ENCODE measurements at regions not wholly inside any gene's neighbourhood (a gene's known extent, or its start where the extent isn't known, plus 50 kb on each side); places are given as distances from the start of the nearest gene placed in this dataset.

DNA sequence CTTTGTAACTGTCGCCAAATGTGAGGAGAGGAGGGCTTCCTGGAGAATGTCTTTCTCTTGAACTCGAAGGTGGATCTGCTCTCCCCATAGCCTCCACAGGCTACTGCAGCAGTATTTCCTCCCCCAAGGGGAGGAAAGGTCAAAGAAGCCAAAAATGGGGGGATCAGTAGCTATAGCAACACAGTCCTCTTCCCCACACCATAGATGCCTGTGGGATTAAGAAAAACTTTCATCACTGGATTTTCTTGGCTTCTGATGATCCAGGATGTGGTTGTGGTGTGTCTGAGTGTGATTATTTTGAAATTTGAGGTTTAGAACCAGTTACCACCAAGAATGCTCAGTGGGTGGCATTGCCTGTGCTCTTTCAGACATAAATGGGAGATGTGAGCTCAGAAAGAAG is 140.1 kb upstream of the SPACA1 start:
- DNase-seq (ENCODE audit: low spot score) = no peak

DNA sequence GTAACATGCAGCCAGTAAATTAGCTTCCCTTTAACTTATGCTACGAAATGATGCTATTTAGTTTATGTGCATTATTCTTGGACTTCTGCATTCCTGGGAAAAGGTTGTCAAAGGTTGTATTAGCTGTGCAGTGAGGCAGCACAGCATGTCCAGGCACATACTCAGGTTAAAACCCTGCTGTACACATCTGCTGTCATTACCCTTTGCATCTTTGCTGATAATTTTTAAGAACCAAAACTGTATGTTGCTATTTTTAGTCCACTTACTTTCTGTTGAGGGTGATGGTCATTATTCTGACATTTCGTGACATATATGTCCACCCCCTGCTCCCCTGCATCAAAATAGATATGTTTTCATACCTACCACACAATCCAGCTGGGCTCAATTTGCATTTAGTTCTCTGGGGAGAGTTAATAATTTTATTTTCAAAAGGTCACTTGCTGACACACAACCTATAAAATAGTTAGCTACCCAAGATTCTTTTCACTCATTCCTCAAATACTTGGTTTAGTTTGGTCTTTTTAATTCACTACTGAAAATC is 142.5 kb upstream of the SPACA1 start:
- no peak for DNase-seq (ENCODE audit: low spot score)

DNA sequence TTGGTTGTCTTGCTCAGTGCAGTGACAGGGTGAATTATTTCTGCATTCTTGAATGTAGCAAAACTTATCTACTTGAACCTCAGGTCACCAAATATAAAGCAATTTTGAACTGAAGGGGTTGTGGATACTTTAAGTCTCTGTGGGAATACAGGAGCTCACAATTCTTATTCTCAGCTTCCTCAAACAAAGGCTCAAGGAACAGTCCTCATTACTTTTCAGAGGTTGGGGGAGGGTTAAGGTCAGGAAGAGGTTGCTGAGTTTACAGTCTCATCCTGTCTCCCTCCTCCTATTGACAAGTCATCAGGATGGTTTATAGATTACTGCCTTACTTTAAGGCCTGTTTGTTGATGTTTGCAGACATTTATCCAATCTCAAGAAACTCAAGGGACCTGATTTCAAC is 143.6 kb upstream of the SPACA1 start:
- no peak for DNase-seq (ENCODE audit: low spot score)

DNA sequence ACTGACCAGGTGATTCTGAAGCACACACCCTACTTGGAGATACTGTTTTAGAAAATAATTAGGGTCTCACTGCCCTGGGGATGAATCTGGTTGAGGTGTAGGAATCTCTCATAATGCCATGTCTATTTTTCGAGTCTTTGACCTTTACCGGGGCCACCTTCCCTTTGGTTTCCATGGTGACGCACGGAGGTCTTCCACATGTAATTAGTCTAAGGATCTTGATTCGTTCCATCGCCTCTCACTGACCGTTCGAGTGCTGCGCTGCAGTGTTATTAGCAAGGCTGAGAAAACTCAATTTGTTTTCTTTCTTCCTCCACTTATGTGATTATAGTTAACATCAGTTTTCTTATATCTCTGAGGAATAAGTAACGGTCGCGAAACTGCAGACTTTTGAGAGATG is 144.3 kb upstream of the SPACA1 start:
- DNase-seq (ENCODE audit: low spot score) = no peak

DNA sequence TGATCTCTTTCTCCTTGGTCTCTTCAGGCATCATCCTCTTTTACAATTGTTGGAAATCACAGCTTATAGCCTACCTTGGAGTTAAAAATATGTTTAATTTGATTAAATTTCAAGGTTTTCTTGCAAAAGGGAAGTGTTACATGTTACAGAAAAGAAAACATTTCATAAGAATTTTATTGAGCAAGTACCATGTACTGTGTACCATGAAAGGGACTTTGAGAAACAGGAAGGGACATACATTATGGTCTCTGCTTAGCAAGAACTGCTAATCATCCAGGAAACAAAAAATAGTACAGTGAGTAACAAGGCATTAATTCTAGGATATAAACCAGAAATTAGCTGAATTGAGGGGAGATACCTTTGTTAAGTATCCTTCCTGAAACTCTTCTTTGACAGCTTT is 145.3 kb upstream of the SPACA1 start:
- no peak for DNase-seq (ENCODE audit: low spot score)

DNA sequence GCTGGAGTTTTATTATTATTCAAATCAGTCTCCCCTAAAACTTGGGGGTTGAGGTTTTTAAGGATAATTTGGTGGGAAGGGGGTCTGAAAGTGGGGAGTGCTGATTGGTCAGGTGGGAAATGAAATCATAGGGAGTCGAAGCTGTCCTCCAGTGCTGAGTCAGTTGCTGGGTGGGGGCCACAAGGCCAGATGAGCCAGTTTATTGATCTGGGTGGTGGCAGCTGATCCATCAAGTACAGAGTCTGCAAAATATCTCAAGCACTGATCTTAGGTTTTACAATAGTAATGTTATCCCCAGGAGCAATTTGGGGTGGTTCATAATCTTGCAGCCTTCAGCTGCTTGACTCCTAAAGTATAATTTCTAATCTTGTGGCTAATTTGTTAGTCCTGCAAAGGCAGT is 146.0 kb upstream of the SPACA1 start:
- no peak for DNase-seq (ENCODE audit: low spot score)

DNA sequence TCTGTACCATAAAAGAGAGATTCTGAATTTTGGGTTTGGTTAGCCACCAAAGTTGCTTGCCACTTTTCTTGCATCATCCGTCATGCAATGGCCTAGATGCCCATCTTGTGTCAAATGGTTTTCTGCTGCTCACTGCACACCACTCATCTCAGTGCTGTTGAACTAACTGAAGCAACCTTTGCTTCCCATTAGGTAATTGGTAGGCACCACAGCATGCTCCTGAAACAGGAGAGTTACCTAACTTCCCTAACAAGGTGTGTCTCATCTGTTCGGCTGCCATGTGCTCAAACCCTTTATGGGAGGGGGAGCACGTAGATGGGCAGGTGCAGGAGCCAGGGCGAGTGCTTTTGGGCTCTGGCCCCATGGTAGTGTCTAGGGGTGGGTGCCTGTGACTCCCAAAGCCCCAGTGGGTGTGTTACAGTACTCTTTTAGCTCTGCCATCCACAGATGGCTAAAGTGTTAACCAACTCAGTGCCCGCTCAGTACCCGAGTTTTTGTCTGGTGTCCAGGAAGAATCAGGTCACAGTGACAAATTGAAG is 147.4 kb upstream of the SPACA1 start:
- DNase-seq (ENCODE audit: low spot score) = no peak

DNA sequence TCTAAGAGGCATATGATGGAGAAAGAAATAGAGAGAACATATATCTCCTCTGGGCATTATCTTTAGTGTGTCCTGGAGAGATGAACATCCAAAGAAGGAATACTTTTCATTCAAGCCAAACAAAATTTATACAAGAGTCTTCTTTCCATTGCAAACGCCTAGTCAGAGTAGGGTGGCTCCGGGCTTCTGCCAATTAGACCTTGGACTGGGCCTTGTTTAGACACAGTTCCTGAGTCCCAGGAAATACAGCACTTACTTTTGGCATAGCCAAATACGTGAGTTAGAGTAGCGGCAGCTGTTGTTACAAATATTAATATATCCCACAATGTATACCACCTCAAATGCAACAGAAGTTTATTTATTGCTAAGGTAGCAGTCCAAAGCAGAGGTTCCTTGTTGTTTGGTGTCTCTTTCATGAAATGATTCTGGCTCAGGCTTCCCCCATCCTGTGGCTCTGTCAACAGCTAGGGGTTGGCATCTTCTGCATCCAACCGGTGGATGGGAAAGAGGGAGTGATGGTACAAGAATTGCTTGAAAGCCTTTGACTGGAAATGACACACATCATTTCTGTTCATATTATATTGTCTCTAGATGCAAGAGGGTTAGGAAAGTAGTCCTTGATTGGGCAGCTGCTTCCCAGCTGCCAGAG is 148.0 kb upstream of the SPACA1 start:
- DNase-seq (ENCODE audit: low spot score) = no peak

DNA sequence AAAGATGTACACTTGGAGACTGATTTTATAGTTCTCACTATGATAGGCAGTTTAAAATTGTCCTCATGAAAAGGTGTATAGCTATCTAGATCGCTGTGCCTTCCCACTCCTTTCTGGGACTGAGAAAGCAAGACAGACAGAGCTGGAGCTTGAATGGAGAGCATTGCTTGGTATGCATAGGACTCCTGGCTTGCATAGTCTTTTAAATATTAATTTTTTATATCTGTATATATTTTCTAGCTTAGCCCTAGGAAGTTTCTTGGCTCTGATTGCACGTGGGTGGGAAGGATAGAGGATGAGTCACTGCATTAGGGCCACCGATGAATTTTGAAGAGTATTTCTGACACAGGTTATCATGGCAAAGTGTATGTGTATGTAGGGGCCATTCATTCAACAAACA is 150.0 kb upstream of the SPACA1 start:
- DNase-seq (ENCODE audit: low spot score) = no peak

DNA sequence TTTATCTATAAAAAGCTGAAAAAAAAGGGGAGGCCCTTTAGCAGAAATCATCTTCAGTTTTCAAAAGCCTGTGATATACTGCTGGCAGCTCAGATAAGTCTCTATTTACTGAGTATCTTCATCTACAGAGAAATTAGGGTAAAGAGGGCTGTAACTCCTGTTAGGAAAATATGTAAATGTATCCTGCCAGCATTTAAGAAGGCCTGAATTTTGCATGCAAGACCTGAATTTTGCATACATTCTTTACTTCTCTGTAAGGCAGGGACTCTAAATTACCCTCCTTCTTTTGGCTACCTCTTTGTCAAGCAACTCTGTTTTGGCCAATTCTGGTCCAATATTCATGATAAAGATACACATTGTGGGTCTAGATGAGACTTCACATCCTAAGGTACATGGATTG is 150.6 kb upstream of the SPACA1 start:
- DNase-seq (ENCODE audit: low spot score) = no peak

DNA sequence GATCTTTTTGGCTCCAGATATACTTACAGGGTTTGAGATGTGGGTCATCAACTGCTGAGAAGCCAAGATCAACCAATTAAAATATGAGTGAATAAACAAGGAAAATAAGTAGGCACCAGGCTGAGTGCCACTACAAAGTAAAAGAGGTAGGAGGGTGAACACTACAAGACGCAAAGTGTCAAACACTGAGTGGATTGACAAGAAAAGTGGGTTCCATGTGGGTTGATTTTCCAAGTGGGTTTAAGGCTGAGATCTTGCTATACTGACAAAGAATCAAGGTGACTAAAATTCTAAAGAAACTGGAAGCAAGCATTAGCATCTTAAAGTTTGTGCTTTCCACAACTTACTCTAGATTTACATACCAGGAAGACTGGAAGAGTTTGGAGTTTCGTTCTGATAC is 160.4 kb upstream of the SPACA1 start:
- no peak for DNase-seq (ENCODE audit: low spot score)

DNA sequence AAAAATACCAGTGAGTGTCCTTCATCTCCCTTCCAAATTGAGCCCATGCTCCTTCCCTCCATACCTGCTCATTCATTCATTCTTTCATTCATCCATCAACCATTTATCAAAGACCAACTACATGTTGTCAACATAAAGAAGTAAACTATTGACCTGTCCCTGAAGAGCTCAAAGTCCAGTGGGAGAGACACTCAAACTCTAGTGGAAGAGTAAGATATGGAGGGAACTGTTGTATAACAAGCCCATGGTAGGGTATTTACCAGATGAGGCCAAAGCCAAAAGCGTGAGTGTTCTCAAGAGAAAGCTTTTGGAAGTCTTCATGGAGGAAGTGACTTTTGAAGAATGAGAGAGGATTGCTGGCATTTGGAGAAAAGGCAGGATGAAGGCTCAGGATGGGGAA is 163.4 kb upstream of the SPACA1 start:
- DNase-seq (ENCODE audit: low spot score) = no peak

DNA sequence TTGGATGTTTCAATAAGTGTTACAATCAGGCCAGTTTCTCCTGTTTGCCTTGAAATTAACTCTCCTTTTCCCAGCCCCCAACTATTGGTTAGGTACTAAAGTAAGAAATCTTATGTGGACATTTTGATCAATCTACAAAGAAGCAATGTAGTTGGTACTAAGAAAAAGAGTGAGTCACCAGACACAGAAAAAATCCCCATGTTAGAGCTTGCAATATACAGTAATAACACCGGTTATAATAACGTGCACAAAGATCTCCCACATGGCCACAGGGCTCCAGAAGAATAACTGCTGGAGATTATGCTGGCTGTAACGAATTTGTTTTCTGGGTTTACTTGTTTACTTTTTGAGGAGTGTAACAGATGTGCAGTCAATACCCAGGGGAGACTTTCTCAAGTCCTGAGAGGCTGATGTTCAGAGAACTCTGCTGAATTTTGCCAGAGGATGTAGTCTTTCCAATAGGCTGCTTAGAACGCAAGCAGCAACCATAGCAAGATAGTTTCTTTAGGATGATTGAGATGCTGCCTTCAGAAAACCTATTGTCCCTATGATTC is 166.2 kb upstream of the SPACA1 start:
- no peak for DNase-seq (ENCODE audit: low spot score)

DNA sequence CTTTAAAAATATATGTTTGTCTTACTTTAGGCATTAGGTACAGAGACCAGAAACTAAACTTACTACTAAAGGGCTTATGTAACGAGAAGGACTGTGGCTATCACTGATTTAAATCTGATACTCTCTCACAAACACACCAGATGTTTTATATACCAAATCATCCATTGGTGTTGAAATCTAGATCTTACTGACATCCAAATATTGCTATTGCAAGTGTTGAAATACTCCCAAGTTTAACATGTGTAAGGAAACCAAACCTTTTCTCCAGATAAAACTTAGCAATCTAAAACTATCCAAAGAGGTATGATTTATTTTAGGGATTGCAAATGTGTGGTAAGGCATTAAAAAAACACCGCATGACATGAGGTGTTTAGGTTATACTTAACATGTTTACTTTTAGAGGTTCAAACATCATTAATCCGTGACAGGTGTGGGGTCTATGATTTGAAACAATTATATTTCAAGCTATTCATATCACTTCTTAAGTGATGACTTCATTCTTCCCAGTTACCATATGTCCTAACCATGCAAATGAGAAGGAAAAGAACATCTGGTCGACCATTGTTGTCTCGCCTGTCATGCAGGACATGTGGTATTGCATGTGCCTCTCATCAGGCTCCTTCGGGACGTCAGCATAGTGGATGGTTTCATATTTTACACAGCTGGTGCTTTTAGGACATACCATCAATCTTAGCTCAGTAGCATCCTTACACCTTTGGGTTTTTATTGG is 168.3 kb upstream of the SPACA1 start:
- DNase-seq (ENCODE audit: low spot score) = no peak

DNA sequence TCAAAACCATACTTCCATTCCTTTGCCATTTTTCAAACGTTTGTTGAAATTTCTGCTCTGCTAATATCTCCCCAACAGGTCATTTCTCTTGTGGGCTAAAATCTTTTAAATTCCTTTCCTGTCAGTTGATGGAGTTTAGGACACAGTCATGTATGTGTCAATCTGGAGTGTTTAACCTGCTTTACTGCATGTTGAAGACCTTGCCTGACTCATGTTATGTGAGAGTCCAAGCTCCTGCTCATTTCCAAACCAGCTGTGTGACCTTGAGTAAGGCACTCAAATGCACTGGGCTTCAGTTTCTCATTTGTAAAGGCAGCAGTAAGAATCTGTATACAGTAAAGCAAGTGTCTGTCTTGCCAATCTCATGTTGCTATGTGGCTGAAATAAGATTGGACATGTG is 171.9 kb upstream of the SPACA1 start:
- DNase-seq (ENCODE audit: low spot score) = no peak

DNA sequence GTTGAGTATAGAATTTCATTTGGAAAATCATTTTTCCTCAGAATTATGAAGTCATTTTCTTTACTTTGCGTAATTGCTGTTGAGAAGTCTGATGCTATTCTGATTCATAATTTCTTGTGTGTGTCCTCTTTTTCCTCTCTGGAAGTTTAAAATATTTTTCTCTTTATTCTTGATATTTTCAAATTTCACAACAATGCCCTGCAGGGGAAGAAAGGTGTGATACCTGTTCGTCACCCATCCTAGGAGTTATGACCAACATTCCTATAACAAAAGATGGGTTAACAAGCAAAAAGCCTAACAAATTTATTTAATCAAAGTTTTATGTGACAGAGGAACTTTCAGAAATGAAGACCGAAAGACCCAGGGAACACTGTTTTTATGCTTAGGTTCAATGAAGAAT is 171.5 kb upstream of the AKIRIN2 start:
- DNase-seq (ENCODE audit: low spot score) = no peak

DNA sequence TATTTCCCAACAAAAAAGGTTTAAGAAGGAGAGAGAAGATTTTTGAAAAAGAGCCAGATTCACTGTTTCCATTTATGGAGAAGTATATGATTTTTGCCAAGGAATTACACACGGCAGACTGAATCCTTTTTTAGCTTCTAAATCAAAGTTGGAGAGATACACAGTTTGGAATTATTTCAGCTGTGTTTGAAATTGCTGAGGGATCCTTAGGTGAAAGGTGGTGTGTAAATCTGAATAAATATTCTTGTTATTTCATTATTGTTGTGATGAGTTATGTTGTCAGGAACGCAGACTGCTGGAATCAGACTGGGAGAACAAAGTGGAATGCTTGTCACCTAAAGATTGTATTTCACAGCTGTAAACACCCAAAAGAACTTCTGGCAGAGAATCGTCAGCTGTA is 168.5 kb upstream of the AKIRIN2 start:
- no peak for DNase-seq (ENCODE audit: low spot score)

DNA sequence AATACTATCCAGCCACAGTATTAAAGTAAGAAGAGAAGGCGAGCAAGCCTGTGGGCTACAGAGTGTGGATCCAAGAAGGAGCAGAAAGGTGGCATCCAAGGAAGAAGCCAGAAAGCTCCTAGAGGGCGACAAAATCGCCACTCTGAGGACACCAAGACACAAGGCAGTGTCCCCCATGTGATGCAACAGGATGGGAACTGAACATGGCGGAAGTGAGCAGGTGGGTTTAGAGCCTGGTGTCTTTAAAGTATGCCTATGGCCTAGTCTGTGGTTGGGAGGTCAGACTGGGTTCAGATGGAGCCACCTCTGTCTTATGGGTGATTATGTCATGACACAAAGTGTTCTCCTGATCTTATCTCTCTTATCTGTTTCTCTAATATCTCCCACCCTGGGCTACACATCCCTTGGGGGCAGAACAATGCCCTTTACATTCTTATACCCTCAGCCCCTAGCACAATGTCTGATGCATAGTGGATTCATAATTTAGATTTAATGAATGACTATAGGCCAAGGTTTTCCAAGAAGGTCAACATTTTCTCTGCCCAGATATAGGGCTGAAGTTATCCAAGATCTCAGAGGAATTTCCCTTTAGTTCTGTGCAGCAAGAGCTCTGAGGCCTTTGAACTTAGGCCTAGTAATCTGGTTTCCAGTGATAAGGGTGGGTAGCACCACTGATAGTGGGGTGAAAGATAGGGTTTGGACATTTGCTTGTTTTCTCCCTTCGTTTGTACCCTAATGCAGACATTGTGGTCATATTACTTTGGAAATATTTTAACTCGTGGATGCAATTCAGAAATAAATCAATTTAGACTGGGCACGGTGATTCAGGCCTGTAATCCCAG is 167.3 kb upstream of the AKIRIN2 start:
- DNase-seq (ENCODE audit: low spot score) = no peak

DNA sequence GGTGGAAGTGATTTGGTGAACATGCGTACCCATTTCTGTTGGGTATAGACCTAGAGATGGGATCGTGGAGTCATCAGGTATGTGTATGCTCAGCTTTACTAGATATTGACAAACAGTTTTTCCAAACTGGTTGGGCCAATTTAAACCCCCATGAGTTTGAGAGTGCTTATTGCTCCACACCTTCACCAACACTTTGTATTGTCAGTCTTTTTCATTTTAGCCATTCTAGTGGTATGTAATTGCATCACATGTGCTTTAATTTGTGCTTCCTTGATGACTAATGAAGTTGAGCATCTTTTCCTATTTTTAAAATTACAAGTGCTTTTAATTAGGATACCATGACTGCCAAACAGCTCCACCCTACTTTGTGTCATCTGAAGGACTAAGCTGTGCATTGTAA is 158.9 kb upstream of the AKIRIN2 start:
- DNase-seq (ENCODE audit: low spot score) = no peak

DNA sequence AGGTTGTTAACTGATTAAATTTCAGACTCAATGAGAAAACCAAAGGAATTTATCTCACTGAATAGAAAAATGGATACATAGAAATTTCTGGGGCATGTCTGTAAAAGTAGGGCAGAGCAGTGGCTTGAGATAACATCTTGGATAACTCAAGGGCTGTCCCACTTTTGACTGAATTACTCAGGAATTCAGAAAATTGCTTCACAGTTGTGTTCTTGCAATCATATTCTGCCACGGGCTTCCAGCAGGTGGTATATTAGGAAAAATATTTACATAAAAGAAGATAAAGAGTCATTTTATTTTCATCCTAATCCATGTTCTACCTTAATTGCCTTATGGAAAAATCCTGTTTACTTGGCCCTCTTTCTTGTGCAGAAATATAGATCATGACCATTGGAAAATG is 156.4 kb upstream of the AKIRIN2 start:
- no peak for DNase-seq (ENCODE audit: low spot score)

DNA sequence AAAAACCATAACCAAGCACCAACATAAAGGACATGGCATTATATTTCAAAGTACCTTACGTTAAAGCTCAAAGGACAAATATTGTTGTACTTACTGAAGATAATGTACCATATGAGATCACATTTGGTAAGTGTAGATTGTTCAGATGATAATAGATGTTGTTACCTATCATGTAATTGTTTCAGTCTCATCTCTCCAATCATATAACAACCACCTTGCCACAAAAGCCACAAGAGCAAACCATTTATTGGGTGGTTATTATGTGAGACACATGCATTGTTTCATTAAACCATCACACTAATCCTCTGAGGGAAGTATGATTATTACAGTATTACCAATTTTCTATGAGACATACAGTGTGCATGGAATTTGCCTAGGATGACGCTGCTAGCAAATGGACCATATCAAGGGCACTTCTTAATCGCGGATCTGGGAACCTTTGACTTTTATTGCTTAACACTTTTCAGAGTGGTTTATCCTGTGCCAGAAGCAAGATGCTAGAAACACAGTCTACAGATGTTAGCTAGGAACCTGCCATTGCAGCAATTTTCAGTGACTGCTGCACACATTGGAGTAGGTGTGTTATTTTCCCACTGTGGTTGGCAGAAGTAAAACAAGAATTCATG is 149.8 kb upstream of the AKIRIN2 start:
- DNase-seq (ENCODE audit: low spot score) = no peak

DNA sequence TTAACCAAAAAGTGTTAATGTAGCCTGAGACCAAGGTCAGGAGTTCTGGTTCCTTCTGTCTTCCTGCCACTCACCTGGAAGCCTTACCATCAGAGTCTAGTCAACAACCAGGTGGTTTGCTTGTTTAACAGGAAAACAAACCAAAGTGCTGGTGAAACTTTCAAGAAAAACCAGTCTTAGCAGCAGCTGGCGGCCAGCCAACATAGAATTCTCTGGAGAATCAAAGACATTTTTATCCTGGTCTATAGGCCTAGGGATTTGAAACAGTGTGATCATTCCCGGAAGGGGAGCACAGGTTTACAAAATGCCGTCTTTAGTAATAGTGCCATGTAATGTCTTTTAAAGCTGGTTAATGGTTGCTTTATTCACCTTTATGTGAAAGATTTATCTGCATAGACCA is 146.6 kb upstream of the AKIRIN2 start:
- no peak for DNase-seq (ENCODE audit: low spot score)
